Vagina (tissue), 2 donors: ENCODE measurements at regions not wholly inside any gene's neighbourhood (a gene's known extent, or its start where the extent isn't known, plus 50 kb on each side); places are given as distances from the start of the nearest gene placed in this dataset.

Experiments used
- DNase-seq, 2 donors: peaks; one replicate each; pipeline ENCODE4 v3.0.0-alpha.2; 2017; ENCODE audit errors: extremely low spot score in 2 of 2
- H3K27ac ChIP-seq: fragments of 200-600 bp; sonication (generic); one replicate; pipeline ENCODE4 v1.5.1; 2019
- H3K27me3 ChIP-seq: fragments of 200-600 bp; sonication (generic); one replicate; pipeline ENCODE4 v1.5.1; 2019
- H3K36me3 ChIP-seq, 2 donors: fragments of 200-600 bp; sonication (generic); one replicate each; pipeline ENCODE4 v1.5.1; 2017 to 2019
- H3K4me1 ChIP-seq: fragments of 200-600 bp; sonication (generic); one replicate; pipeline ENCODE4 v1.5.1; 2019
- H3K4me3 ChIP-seq, 2 donors: fragments of 200-600 bp; sonication (generic); 1 replicate in 1 of 2; 2 replicates in 1 of 2; pipeline ENCODE4 v1.5.1; 2016 to 2019
- H3K9me3 ChIP-seq: fragments of 200-600 bp; sonication (generic); one replicate; pipeline ENCODE4 v1.5.1; 2019
- CTCF ChIP-seq, 3 experiments: fragments of 450-650 bp in 2 of 3; fragments of 200-600 bp in 1 of 3; sonication (generic) in 1 of 3; IDR thresholded peaks; one replicate each; pipeline ENCODE4 v1.5.1; 2017 to 2019; ENCODE audit warnings: antibody characterized with exemption in 3 of 3, mild to moderate bottlenecking in 2 of 3, moderate library complexity in 2 of 3
- POLR2A ChIP-seq, 2 donors: fragments of 450-650 bp; IDR thresholded peaks; one replicate each; pipeline ENCODE4 v1.6.1; 2017; ENCODE audit warnings: antibody characterized with exemption in 2 of 2, mild to moderate bottlenecking in 2 of 2, moderate library complexity in 2 of 2
- POLR2AphosphoS5 ChIP-seq, 2 donors: sonication (generic); formaldehyde crosslinking; IDR thresholded peaks; one replicate each; pipeline ENCODE4 v1.9.0; 2017; ENCODE audit warnings: antibody characterized with exemption in 2 of 2, mild to moderate bottlenecking in 2 of 2, low read depth in 1 of 2; ENCODE audit not compliant: insufficient read depth in 1 of 2
- intact Hi-C: fragments of 100-400 bp; cut with DNase I; formaldehyde crosslinking; loops from one replicate; pipeline ENCODE4 v1.15.1; 2023

- Histone ChIP-seq H3K27me3 (no peaks in the 10 kb centered on the region), H3K27ac (no peak overlapping the region), H3K4me3 (no peak overlapping the region), H3K4me1 (no peaks in the 10 kb centered on the region), H3K36me3 (no peaks in the 10 kb centered on the region), H3K9me3 (no peaks in the 10 kb centered on the region)
- DNase-seq = no peak
- intact Hi-C loops = no loop called here
- no peak for TF ChIP-seq POLR2A (IDR thresholded peaks at IDR 0.05)
- TF ChIP-seq CTCF (IDR thresholded peaks at IDR 0.05) = no peak
- TF ChIP-seq POLR2AphosphoS5 (IDR thresholded peaks at IDR 0.05; ENCODE audit: insufficient read depth in 1 of 2, low read depth in 1 of 2) = no peak
Measured at GRCh38 chr4:143026459-143027170, 158.1 kb upstream of the USP38 start.

- intact Hi-C loops = no loop called here
- no peak overlapping the region for H3K27ac ChIP-seq
- H3K4me3 ChIP-seq = no peak overlapping the region
- no peaks in the 10 kb centered on the region for H3K36me3 ChIP-seq
- H3K4me1 ChIP-seq = no peaks in the 10 kb centered on the region
- no peaks in the 10 kb centered on the region for H3K27me3 ChIP-seq
- no peaks in the 10 kb centered on the region for H3K9me3 ChIP-seq
- TF ChIP-seq CTCF (IDR thresholded peaks at IDR 0.05) (no peak), POLR2A (IDR thresholded peaks at IDR 0.05) (no peak), POLR2AphosphoS5 (IDR thresholded peaks at IDR 0.05; ENCODE audit: insufficient read depth in 1 of 2, low read depth in 1 of 2) (no peak)
- DNase-seq = no peak
Measured at GRCh38 chr4:143035661-143036060, 149.1 kb upstream of the USP38 start.

GRCh38 chr4:143036443-143036842 lies 148.3 kb upstream of the USP38 start:
- H3K27ac ChIP-seq = no peak overlapping the region
- no peaks in the 10 kb centered on the region for H3K9me3 ChIP-seq
- TF ChIP-seq POLR2AphosphoS5 (IDR thresholded peaks at IDR 0.05; ENCODE audit: insufficient read depth in 1 of 2, low read depth in 1 of 2) (no peak), CTCF (IDR thresholded peaks at IDR 0.05) (no peak), POLR2A (IDR thresholded peaks at IDR 0.05) (no peak)
- H3K4me1 ChIP-seq = no peaks in the 10 kb centered on the region
- intact Hi-C loops = no loop called here
- no peak for DNase-seq
- no peaks in the 10 kb centered on the region for H3K27me3 ChIP-seq
- no peak overlapping the region for H3K4me3 ChIP-seq
- H3K36me3 ChIP-seq = no peaks in the 10 kb centered on the region

GRCh38 chr4:143046454-143046853 lies 138.3 kb upstream of the USP38 start:
- Histone ChIP-seq H3K27ac (no peak overlapping the region), H3K36me3 (no peaks in the 10 kb centered on the region), H3K27me3 (no peaks in the 10 kb centered on the region), H3K9me3 (no peaks in the 10 kb centered on the region), H3K4me3 (no peak overlapping the region), H3K4me1 (no peaks in the 10 kb centered on the region)
- intact Hi-C loops = no loop called here
- no peak for DNase-seq
- no peak for TF ChIP-seq POLR2AphosphoS5 (IDR thresholded peaks at IDR 0.05; ENCODE audit: insufficient read depth in 1 of 2, low read depth in 1 of 2)
- no peak for TF ChIP-seq CTCF (IDR thresholded peaks at IDR 0.05)
- TF ChIP-seq POLR2A (IDR thresholded peaks at IDR 0.05) = no peak

GRCh38 chr4:143046906-143047305 lies 137.8 kb upstream of the USP38 start:
- Histone ChIP-seq H3K4me1 (no peaks in the 10 kb centered on the region), H3K9me3 (no peaks in the 10 kb centered on the region), H3K27ac (no peak overlapping the region), H3K27me3 (no peaks in the 10 kb centered on the region), H3K4me3 (no peak overlapping the region), H3K36me3 (no peaks in the 10 kb centered on the region)
- intact Hi-C loops = no loop called here
- TF ChIP-seq POLR2A (IDR thresholded peaks at IDR 0.05) (no peak), POLR2AphosphoS5 (IDR thresholded peaks at IDR 0.05; ENCODE audit: insufficient read depth in 1 of 2, low read depth in 1 of 2) (no peak), CTCF (IDR thresholded peaks at IDR 0.05) (no peak)
- DNase-seq = no peak
